GM23338 (cell line): ENCODE measurements at regions not wholly inside any gene's neighbourhood (a gene's known extent, or its start where the extent isn't known, plus 50 kb on each side); places are given as distances from the start of the nearest gene placed in this dataset.

ENCODE experiments used
- ATAC-seq: fragments of 200-7000 bp; cut with Tn5 transposase; 3 replicates; pipeline ENCODE4 v1.9.1; 2020
- DNase-seq: peaks from one replicate; pipeline ENCODE4 v3.0.0-alpha.2; 2015; ENCODE audit warnings: low spot score
- H2AFZ ChIP-seq: fragments of 200-600 bp; sonication (generic); 2 replicates; pipeline ENCODE4 v1.8.0; 2016; ENCODE audit warnings: antibody characterized with exemption, mild to moderate bottlenecking, moderate library complexity
- H3F3A ChIP-seq: fragments of 200-600 bp; sonication (generic); replicated peaks from 2 replicates; pipeline ENCODE4 v1.8.0; 2017; ENCODE audit warnings: antibody characterized with exemption, mixed run types, low read depth
- H3K27ac ChIP-seq: fragments of 200-600 bp; sonication (generic); 2 replicates; pipeline ENCODE4 v1.6.1; 2016; ENCODE audit warnings: low read depth
- H3K27me3 ChIP-seq: fragments of 200-600 bp; sonication (generic); 2 replicates; pipeline ENCODE4 v1.8.0; 2016; ENCODE audit warnings: mild to moderate bottlenecking, mixed run types, moderate library complexity; ENCODE audit not compliant: insufficient read depth
- H3K36me3 ChIP-seq: fragments of 200-600 bp; sonication (generic); 2 replicates; pipeline ENCODE4 v1.8.0; 2016; ENCODE audit warnings: mild to moderate bottlenecking; ENCODE audit not compliant: insufficient read depth
- H3K4me1 ChIP-seq: fragments of 200-600 bp; sonication (generic); 2 replicates; pipeline ENCODE4 v1.8.0; 2016; ENCODE audit warnings: mild to moderate bottlenecking, moderate library complexity; ENCODE audit not compliant: insufficient read depth
- H3K4me2 ChIP-seq: fragments of 200-600 bp; sonication (generic); 2 replicates; pipeline ENCODE4 v1.7.1; 2017; ENCODE audit warnings: mixed run types
- H3K4me3 ChIP-seq: fragments of 200-600 bp; sonication (generic); 2 replicates; pipeline ENCODE4 v1.6.1; 2016; ENCODE audit warnings: mixed run types
- H3K79me2 ChIP-seq: fragments of 200-600 bp; sonication (generic); replicated peaks from 2 replicates; pipeline ENCODE4 v1.8.0; 2017; ENCODE audit warnings: mild to moderate bottlenecking; ENCODE audit not compliant: insufficient read depth
- H3K9me2 ChIP-seq: fragments of 200-600 bp; sonication (generic); 2 replicates; pipeline ENCODE4 v1.8.0; 2017; ENCODE audit not compliant: insufficient read depth
- H4K20me1 ChIP-seq: fragments of 200-600 bp; sonication (generic); replicated peaks from 2 replicates; pipeline ENCODE4 v1.8.0; 2017; ENCODE audit warnings: mild to moderate bottlenecking; ENCODE audit not compliant: insufficient read depth
- H3K27ac Mint-ChIP-seq: 2 replicates; pipeline ENCODE4 v1.8.0; 2020; ENCODE audit warnings: inconsistent platforms, mild to moderate bottlenecking, moderate library complexity, mixed read lengths
- H3K27me3 Mint-ChIP-seq: 3 replicates; pipeline ENCODE4 v1.8.0; 2022; ENCODE audit warnings: low read depth, mild to moderate bottlenecking, moderate library complexity, mixed read lengths, inconsistent platforms; ENCODE audit not compliant: insufficient read depth, poor library complexity
- H3K36me3 Mint-ChIP-seq: 3 replicates; pipeline ENCODE4 v1.8.0; 2021; ENCODE audit warnings: low read depth, mild to moderate bottlenecking, inconsistent platforms, moderate library complexity, mixed read lengths
- H3K4me1 Mint-ChIP-seq: 3 replicates; pipeline ENCODE4 v1.8.0; 2020; ENCODE audit warnings: mild to moderate bottlenecking, inconsistent platforms, mixed read lengths
- H3K4me3 Mint-ChIP-seq: 3 replicates; pipeline ENCODE4 v1.8.0; 2021; ENCODE audit warnings: moderate library complexity, mild to moderate bottlenecking, inconsistent platforms, mixed read lengths
- H3K9me3 Mint-ChIP-seq: 3 replicates; pipeline ENCODE4 v1.8.0; 2020; ENCODE audit warnings: moderate library complexity, mild to moderate bottlenecking, inconsistent platforms, mixed read lengths
- EZH2 ChIP-seq: fragments of 200-600 bp; sonication (generic); IDR thresholded peaks from one replicate; pipeline ENCODE4 v1.8.0; 2017; ENCODE audit warnings: antibody characterized with exemption, mild to moderate bottlenecking, low read depth; ENCODE audit not compliant: unreplicated experiment
- EZH2phosphoT487 ChIP-seq: fragments of 200-600 bp; sonication (generic); IDR thresholded peaks from one replicate; pipeline ENCODE4 v1.8.1; 2018; ENCODE audit warnings: antibody characterized with exemption; ENCODE audit not compliant: unreplicated experiment
- ZNF331 ChIP-seq: fragments of 250-450 bp; sonication (Bioruptor Pico); IDR thresholded peaks from 2 replicates; pipeline ENCODE4 v1.5.0; 2020; ENCODE audit warnings: low read depth, mild to moderate bottlenecking, moderate library complexity
- TF ChIP-seq, protein P1 (sequence below): fragments of 250-450 bp; sonication (Bioruptor Pico); IDR thresholded peaks from 2 replicates; pipeline ENCODE4 v1.5.0; 2020; ENCODE audit warnings: mild to moderate bottlenecking, moderate library complexity
- TF ChIP-seq, protein P2 (sequence below): IDR thresholded peaks from 2 replicates; pipeline ENCODE4 v1.6.1; 2016; ENCODE audit warnings: antibody characterized with exemption

DNA sequence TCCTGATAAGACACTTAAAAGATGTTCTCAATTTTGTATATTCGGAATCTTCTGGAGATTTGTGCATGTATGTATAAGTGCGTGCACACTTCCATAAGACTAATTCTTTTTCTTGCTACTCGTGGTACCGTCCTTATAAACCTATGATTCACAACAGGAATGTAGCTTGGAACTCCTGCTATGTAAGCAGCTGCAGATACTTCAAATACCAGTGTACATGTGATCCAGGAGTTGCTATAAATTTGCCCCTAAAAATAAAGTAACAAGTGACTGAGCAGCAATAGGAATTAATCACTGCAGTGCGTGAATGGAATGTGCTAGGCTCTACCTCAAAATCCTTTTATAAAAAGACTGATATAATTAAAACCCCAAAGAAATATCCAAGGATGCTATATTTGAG, 214.9 kb downstream of the KLF5 start (continued):
- TF ChIP-seq, protein P1, sequence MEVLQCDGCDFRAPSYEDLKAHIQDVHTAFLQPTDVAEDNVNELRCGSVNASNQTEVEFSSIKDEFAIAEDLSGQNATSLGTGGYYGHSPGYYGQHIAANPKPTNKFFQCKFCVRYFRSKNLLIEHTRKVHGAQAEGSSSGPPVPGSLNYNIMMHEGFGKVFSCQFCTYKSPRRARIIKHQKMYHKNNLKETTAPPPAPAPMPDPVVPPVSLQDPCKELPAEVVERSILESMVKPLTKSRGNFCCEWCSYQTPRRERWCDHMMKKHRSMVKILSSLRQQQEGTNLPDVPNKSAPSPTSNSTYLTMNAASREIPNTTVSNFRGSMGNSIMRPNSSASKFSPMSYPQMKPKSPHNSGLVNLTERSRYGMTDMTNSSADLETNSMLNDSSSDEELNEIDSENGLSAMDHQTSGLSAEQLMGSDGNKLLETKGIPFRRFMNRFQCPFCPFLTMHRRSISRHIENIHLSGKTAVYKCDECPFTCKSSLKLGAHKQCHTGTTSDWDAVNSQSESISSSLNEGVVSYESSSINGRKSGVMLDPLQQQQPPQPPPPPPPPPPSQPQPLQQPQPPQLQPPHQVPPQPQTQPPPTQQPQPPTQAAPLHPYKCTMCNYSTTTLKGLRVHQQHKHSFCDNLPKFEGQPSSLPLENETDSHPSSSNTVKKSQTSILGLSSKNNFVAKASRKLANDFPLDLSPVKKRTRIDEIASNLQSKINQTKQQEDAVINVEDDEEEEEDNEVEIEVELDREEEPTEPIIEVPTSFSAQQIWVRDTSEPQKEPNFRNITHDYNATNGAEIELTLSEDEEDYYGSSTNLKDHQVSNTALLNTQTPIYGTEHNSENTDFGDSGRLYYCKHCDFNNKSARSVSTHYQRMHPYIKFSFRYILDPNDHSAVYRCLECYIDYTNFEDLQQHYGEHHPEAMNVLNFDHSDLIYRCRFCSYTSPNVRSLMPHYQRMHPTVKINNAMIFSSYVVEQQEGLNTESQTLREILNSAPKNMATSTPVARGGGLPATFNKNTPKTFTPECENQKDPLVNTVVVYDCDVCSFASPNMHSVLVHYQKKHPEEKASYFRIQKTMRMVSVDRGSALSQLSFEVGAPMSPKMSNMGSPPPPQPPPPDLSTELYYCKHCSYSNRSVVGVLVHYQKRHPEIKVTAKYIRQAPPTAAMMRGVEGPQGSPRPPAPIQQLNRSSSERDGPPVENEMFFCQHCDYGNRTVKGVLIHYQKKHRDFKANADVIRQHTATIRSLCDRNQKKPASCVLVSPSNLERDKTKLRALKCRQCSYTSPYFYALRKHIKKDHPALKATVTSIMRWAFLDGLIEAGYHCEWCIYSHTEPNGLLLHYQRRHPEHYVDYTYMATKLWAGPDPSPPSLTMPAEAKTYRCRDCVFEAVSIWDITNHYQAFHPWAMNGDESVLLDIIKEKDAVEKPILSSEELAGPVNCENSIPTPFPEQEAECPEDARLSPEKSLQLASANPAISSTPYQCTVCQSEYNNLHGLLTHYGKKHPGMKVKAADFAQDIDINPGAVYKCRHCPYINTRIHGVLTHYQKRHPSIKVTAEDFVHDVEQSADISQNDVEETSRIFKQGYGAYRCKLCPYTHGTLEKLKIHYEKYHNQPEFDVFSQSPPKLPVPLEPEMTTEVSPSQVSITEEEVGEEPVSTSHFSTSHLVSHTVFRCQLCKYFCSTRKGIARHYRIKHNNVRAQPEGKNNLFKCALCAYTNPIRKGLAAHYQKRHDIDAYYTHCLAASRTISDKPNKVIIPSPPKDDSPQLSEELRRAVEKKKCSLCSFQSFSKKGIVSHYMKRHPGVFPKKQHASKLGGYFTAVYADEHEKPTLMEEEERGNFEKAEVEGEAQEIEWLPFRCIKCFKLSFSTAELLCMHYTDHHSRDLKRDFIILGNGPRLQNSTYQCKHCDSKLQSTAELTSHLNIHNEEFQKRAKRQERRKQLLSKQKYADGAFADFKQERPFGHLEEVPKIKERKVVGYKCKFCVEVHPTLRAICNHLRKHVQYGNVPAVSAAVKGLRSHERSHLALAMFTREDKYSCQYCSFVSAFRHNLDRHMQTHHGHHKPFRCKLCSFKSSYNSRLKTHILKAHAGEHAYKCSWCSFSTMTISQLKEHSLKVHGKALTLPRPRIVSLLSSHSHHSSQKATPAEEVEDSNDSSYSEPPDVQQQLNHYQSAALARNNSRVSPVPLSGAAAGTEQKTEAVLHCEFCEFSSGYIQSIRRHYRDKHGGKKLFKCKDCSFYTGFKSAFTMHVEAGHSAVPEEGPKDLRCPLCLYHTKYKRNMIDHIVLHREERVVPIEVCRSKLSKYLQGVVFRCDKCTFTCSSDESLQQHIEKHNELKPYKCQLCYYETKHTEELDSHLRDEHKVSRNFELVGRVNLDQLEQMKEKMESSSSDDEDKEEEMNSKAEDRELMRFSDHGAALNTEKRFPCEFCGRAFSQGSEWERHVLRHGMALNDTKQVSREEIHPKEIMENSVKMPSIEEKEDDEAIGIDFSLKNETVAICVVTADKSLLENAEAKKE, result no peak

DNA sequence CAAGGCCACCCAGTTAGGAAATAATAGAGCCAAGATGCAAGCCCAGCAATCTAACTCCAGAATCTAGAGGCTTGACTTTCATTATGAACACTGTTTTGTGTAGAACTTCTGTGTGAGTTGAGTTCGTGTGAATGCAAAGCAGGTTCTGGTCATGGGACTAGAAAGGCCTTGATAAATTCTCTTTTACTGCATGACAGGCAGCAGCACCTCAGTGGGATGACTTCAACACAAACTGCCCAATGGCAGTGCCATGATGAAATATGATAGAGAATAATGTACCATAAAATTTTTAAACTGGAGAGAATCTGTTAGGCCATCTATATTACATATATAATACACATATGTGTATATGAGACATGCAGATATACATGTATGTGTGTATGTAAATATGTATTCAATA, 214.5 kb downstream of the KLF5 start:
- H3K4me3 Mint-ChIP-seq, result no peak overlapping the region
- Histone ChIP-seq H3K4me1 (no peaks in the 10 kb centered on the region), H3K27ac (no peak overlapping the region), H2AFZ (no peak overlapping the region), H3F3A (no peaks in the 10 kb centered on the region), H3K79me2 (no peaks in the 10 kb centered on the region), H3K36me3 (no peaks in the 10 kb centered on the region), H3K27me3 (no peaks in the 10 kb centered on the region), H4K20me1 (no peaks in the 10 kb centered on the region), H3K4me3 (no peak overlapping the region), H3K4me2 (no peak overlapping the region), H3K9me2 (no peaks in the 10 kb centered on the region)
- TF ChIP-seq ZNF331 (CRISPR knock-in tag) (no peak), EZH2 (no peak), EZH2phosphoT487 (no peak)
- TF ChIP-seq, protein P1, result no peak
- TF ChIP-seq, protein P2, sequence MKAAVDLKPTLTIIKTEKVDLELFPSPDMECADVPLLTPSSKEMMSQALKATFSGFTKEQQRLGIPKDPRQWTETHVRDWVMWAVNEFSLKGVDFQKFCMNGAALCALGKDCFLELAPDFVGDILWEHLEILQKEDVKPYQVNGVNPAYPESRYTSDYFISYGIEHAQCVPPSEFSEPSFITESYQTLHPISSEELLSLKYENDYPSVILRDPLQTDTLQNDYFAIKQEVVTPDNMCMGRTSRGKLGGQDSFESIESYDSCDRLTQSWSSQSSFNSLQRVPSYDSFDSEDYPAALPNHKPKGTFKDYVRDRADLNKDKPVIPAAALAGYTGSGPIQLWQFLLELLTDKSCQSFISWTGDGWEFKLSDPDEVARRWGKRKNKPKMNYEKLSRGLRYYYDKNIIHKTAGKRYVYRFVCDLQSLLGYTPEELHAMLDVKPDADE, result no peak
- H3K9me3 Mint-ChIP-seq, result peaks cover 5% of the 10 kb centered on the region; the same call in 1 of the 3 replicates
- no peaks in the 10 kb centered on the region; the same call in 2 of the 3 replicates for H3K4me1 Mint-ChIP-seq
- DNase-seq, result no peak
- H3K36me3 Mint-ChIP-seq, result no peaks in the 10 kb centered on the region
- no peak overlapping the region for H3K27ac Mint-ChIP-seq
- H3K27me3 Mint-ChIP-seq, result peaks cover 3% of the 10 kb centered on the region
- ATAC-seq, result no peak
